Stimulated activated naive CD8-positive, alpha-beta T cell treated with anti-CD3 and anti-CD28 coated beads, Interleukin-15, amount 100 ng/mL, for 72 hours (primary cell): ENCODE measurements at regions not wholly inside any gene's neighbourhood (a gene's known extent, or its start where the extent isn't known, plus 50 kb on each side); places are given as distances from the start of the nearest gene placed in this dataset.

Experiments used
- ATAC-seq: fragments of 150-1000 bp; cut with Tn5 transposase; 2 replicates; pipeline ENCODE4 v1.10.0; 2021; ENCODE audit warnings: mild to moderate bottlenecking, moderate library complexity
- DNase-seq, 2 donors: peaks; one replicate each; pipeline ENCODE4 v3.0.0; 2021 to 2022
- H3K27ac Mint-ChIP-seq, 2 donors: one replicate each; pipeline ENCODE4 v1.8.0; 2022; ENCODE audit warnings: mild to moderate bottlenecking in 2 of 2, mixed read lengths in 2 of 2, moderate library complexity in 2 of 2
- H3K27me3 Mint-ChIP-seq: one replicate; pipeline ENCODE4 v1.8.0; 2022; ENCODE audit warnings: mixed read lengths
- H3K4me1 Mint-ChIP-seq: one replicate; pipeline ENCODE4 v1.8.0; 2022; ENCODE audit warnings: mild to moderate bottlenecking, mixed read lengths
- H3K4me3 Mint-ChIP-seq, 2 donors: one replicate each; pipeline ENCODE4 v1.8.0; 2022; ENCODE audit warnings: mild to moderate bottlenecking in 2 of 2, mixed read lengths in 2 of 2, moderate library complexity in 1 of 2
- H3K9me3 Mint-ChIP-seq, 2 donors: one replicate each; pipeline ENCODE4 v1.8.0; 2022; ENCODE audit warnings: mixed read lengths in 2 of 2

DNA sequence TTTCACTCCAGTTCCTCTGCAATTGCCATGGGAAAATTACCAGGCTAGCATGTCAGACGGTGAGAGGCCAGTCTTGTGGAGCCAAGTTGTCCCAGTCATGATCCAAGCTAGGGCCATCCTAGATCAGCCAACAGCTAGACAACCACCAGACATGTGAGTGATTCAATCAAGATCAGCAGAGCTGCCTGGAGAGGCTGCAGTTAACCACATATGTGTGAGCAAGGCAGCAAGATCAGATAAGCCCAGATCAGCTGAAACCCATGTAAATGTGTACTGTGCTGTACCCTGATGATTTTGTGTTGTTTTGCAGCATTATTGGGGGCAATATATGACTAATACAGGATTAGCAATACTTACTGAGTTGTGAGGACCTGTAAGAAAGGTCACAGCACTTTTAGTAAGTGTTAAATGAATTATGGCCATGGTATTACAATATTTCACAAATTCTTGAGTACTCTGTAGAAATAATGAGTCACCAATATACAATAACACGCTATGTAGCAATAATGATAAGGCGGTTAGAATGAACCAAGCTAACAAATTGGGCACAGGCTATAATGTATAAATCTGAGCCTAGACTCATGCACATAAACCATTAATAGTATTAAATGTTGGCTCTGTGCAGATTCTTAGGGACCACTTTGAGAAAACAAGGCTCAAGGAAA is 91.4 kb downstream of the SUDS3 start:
- Mint-ChIP-seq H3K27ac (no peak overlapping the region), H3K9me3 (no peaks in the 10 kb centered on the region), H3K4me1 (no peaks in the 10 kb centered on the region), H3K4me3 (no peak overlapping the region), H3K27me3 (peaks cover 7% of the 10 kb centered on the region)
- ATAC-seq (no peak), DNase-seq (no peak)

- no peaks in the 10 kb centered on the region for H3K4me1 Mint-ChIP-seq
- ATAC-seq = no peak
- no peaks in the 10 kb centered on the region for H3K27me3 Mint-ChIP-seq
These were observed 96.6 kb downstream of the SUDS3 start for GRCh38 chr12:118472940-118473339.

DNA sequence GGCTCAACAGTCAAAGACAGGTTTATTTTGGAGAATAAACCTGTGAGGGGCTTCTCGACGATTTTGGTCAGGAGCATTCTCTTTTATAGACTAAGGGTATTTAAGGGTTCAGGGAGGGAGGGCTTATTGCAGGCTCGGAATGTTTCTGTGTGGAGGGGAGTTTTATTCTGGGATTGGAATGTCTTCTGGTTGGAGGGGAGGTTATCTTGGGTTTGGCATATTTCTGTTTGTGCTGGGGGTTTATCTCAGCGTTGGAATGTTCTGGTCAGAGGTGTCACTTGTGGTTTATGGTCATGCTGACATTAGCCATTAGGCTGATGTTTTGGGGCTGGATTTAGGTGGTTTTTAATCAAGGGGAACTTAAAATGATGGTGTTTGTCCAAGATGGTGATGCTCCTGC is 103.9 kb downstream of the SUDS3 start:
- no peak for DNase-seq
- H3K27me3 Mint-ChIP-seq = no peaks in the 10 kb centered on the region
- no peak overlapping the region for H3K27ac Mint-ChIP-seq
- H3K4me3 Mint-ChIP-seq = no peak overlapping the region
- ATAC-seq = no peak
- H3K9me3 Mint-ChIP-seq = no peaks in the 10 kb centered on the region
- H3K4me1 Mint-ChIP-seq = no peaks in the 10 kb centered on the region

More at GRCh38 chr12:118472940-118473339, 96.6 kb downstream of the SUDS3 start:
- Mint-ChIP-seq H3K4me3 (no peak overlapping the region), H3K9me3 (no peaks in the 10 kb centered on the region), H3K27ac (no peak overlapping the region)
- DNase-seq = no peak

DNA sequence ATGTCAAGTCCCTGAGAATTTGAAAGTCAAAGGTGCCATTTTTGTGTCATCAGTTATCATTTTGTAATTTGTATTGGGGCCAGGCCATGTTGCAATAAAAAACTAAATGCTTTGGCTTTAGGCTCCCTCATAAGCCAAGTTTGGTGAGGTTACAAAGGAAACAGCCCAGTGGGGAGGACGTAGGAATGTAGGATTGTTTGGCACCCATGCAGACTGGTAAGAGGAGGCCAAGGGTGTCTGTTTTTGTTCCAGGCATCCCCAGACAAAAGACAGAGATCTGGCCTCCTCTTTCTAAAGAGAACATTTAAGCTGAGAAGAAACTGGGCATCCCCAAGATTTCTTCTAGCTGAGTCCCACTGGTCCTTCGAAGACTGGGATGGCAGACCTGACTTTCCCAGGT is 111.7 kb downstream of the SUDS3 start:
- H3K27ac Mint-ChIP-seq = peak overlapping the region in 1 of 2 donors; percentile 63
- no peak overlapping the region for H3K4me3 Mint-ChIP-seq
- ATAC-seq (no peak), DNase-seq (no peak)
- H3K9me3 Mint-ChIP-seq = peaks cover 0 to 21% of the 10 kb centered on the region in 2 donors
- H3K4me1 Mint-ChIP-seq = no peaks in the 10 kb centered on the region
- peaks cover 23% of the 10 kb centered on the region for H3K27me3 Mint-ChIP-seq

- no peak for DNase-seq
- no peak overlapping the region for H3K4me3 Mint-ChIP-seq
- no peaks in the 10 kb centered on the region for H3K4me1 Mint-ChIP-seq
- no peak for ATAC-seq
- peaks cover 16% of the 10 kb centered on the region for H3K27me3 Mint-ChIP-seq
- no peak overlapping the region for H3K27ac Mint-ChIP-seq
- peaks cover 0 to 11% of the 10 kb centered on the region in 2 donors for H3K9me3 Mint-ChIP-seq
These were observed 117.6 kb downstream of the SUDS3 start for GRCh38 chr12:118493962-118494361.

DNA sequence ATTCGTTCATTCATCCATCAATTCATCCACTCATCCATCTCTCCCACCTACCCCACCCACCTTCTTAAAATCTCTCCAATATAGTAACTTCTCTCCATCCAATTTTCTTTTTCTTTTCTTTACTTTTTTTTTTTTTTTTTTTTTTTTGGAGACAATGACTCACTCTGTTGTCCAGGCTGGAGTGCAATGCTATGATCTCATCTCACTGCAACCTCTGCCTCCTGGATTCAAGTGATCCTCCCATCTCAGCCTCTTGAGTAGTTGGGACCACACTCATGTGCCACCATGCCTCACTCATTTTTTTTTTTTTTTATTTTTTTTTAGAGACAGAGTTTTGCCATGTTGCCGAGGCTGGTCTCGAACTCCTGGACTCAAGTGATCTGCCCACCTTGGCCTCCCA is 118.4 kb downstream of the SUDS3 start:
- Mint-ChIP-seq H3K27ac (no peak overlapping the region), H3K4me3 (no peak overlapping the region), H3K27me3 (peaks cover 10% of the 10 kb centered on the region), H3K4me1 (no peaks in the 10 kb centered on the region), H3K9me3 (peaks cover 0 to 6% of the 10 kb centered on the region in 2 donors)
- no peak for ATAC-seq
- no peak for DNase-seq

DNA sequence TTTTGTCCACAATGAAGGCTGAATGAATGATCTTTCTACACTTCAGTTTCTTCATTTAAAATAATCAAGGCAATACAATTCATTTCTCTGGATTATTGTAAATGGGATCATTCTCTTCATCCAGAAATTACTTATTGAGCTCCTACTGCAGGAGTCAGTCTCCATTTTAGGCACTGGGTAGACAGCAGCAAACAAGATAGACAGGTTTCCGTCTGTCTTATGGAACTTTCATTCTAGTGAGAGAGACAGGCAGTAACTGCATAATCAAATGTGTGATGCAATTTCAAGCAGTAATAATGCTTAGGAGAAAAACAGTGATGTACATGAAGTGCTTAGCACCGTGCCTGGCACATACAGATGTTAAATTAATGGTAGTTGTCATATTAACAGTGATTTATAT is 118.9 kb downstream of the SUDS3 start:
- Mint-ChIP-seq H3K27me3 (peaks cover 10% of the 10 kb centered on the region), H3K4me3 (no peak overlapping the region)

DNA sequence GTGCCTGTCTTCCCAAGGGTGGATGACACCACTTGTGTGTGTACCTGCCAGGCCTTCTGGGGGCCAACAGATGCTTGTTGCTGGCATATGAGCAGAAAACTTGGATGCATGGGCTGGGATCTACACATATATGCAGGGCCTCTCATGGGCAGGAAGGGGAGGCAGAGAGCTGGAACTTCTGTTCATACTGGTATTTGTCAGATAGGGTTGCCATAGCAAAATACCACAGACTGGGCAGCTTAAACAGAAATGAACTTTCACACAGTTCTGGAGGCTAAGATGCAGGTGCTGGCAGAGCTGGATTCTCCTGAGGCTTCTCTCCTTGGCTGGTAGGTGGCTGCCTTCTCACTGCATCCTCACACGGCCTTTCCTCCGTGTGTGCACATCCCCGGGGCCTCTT is 121.8 kb downstream of the SUDS3 start:
- Mint-ChIP-seq H3K9me3 (peaks cover 0 to 6% of the 10 kb centered on the region in 2 donors), H3K27me3 (peaks cover 10% of the 10 kb centered on the region), H3K4me3 (no peak overlapping the region), H3K27ac (no peak overlapping the region), H3K4me1 (no peaks in the 10 kb centered on the region)
- DNase-seq (no peak), ATAC-seq (no peak)

More for the DNA sequence above, 118.9 kb downstream of the SUDS3 start:
- DNase-seq (no peak), ATAC-seq (no peak)
- H3K4me1 Mint-ChIP-seq = no peaks in the 10 kb centered on the region
- no peak overlapping the region for H3K27ac Mint-ChIP-seq
- peaks cover 0 to 6% of the 10 kb centered on the region in 2 donors for H3K9me3 Mint-ChIP-seq

- ATAC-seq (no peak), DNase-seq (no peak)
- no peak overlapping the region for H3K27ac Mint-ChIP-seq
- no peaks in the 10 kb centered on the region for H3K4me1 Mint-ChIP-seq
- H3K4me3 Mint-ChIP-seq = no peak overlapping the region
- peaks cover 0 to 6% of the 10 kb centered on the region in 2 donors for H3K9me3 Mint-ChIP-seq
- peaks cover 10% of the 10 kb centered on the region for H3K27me3 Mint-ChIP-seq
These were observed 123.9 kb downstream of the SUDS3 start for GRCh38 chr12:118500299-118500698.

DNA sequence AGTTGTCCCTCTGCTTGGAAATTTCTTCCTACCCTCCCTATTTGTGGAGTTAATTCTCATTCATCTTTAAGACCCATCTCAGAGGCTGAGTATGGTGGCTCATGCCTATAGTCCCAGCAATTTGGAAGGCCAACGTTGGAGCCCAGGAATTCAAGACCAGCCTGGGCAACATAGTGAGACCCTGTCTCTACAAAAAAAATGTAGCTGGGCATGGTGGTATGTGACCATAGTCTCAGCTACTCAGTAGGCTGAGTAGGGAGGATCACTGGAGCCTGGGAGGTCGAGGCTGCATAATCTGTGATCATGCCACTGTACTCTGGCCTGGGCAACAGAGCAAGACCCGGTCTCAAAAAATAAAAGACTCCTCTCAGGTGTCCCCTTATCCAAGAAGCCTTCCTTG is 125.1 kb downstream of the SUDS3 start:
- Mint-ChIP-seq H3K9me3 (peaks cover 0 to 6% of the 10 kb centered on the region in 2 donors), H3K4me3 (no peak overlapping the region), H3K27me3 (peaks cover 10% of the 10 kb centered on the region), H3K27ac (no peak overlapping the region), H3K4me1 (no peaks in the 10 kb centered on the region)
- ATAC-seq = no peak
- no peak for DNase-seq

DNA sequence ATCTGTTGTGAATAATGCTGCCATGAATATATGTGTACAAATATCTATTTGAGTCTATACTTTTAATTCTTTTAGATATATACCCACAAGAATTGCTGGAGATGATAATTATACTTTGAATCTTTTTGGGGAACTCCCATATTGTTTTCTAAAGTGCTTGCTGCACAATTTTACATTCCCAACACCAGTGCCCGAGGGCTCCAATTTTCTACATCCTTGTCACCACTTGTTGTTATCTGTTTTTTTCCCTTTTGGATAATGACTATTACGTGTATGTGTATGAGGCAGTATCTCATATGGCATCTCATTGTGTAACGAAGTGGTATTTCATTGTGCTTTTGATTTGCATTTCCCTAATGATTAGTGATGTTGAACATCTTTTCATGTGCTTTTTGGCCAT is 127.1 kb downstream of the SUDS3 start:
- Mint-ChIP-seq H3K27ac (no peak overlapping the region), H3K9me3 (no peaks in the 10 kb centered on the region), H3K4me3 (no peak overlapping the region), H3K4me1 (no peaks in the 10 kb centered on the region), H3K27me3 (peaks cover under 1% of the 10 kb centered on the region)
- ATAC-seq = no peak
- no peak for DNase-seq

DNA sequence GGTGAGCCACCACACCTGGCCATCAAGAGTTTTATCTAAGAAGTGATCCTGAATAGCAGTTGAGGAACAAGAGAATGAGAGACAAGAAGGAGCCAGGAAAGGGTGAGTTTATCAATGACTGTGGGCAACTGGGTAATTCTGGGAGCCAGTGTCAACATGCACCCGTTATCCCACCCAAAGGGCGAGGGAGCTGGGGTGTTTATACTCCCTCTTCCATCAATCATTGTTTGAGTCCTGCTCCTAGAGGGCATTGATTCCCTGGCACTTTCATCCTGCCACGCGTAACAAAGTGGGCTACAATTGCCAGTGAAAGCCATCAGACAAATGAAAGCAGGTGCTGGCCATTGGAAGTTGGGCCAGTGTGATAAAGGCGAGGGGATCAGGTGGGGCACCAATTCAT is 136.3 kb downstream of the SUDS3 start:
- H3K4me1 Mint-ChIP-seq = no peaks in the 10 kb centered on the region
- ATAC-seq = no peak

GRCh38 chr12:118513611-118514010 is 137.3 kb downstream of the SUDS3 start:
- ATAC-seq (no peak), DNase-seq (no peak)
- no peak overlapping the region for H3K4me3 Mint-ChIP-seq
- peaks cover 8% of the 10 kb centered on the region for H3K27me3 Mint-ChIP-seq
- H3K27ac Mint-ChIP-seq = no peak overlapping the region
- no peaks in the 10 kb centered on the region for H3K4me1 Mint-ChIP-seq
- peaks cover 5 to 12% of the 10 kb centered on the region in 2 donors for H3K9me3 Mint-ChIP-seq

More for the DNA sequence above, 136.3 kb downstream of the SUDS3 start:
- Mint-ChIP-seq H3K4me3 (no peak overlapping the region), H3K9me3 (peaks cover 5 to 6% of the 10 kb centered on the region in 2 donors), H3K27me3 (peaks cover 8% of the 10 kb centered on the region), H3K27ac (no peak overlapping the region)
- no peak for DNase-seq

- DNase-seq (no peak), ATAC-seq (no peak)
- peaks cover 12% of the 10 kb centered on the region in 2 donors for H3K9me3 Mint-ChIP-seq
- H3K4me3 Mint-ChIP-seq = no peak overlapping the region
- peaks cover 8% of the 10 kb centered on the region for H3K27me3 Mint-ChIP-seq
- H3K27ac Mint-ChIP-seq = no peak overlapping the region
- no peaks in the 10 kb centered on the region for H3K4me1 Mint-ChIP-seq
These were observed 137.9 kb downstream of the SUDS3 start for GRCh38 chr12:118514297-118514696.

DNA sequence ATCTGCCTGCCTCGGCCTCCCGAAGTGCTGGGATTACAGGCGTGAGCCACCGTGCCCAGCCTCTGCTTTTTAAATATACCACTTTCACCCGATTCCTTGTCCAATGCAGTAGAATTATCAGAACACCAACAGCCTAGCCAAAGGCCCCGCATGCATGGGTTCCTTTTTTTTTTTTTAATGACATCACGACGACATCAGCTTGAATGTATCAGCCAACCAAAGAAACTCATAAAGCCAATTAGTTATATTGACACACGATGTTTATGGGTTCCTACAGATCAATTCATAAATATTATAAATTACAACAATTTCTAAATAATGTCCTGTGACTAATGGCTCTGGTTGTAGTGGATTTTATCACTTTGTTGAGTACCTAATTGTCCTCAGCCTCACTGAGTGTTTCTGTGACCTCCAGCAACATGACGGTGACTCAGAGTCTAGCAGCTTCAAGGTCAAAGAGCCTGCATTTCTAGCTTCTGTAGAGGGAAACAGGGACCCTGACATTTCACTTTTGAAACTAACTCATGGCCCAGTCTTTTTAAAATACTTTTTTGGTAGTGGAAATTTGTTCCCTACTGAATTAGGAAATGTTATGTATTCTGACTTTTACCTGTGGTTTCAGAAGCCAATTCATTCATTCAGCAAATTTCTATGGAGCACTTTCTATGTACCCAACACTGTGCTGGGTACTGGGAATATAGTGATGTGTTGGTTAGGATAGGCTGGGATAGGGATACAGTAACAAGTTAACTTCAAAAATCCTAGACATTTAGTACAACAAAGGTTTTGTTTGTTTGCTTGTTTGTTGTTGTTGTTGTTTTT is 144.1 kb downstream of the SUDS3 start:
- Mint-ChIP-seq H3K27ac (no peak overlapping the region), H3K9me3 (peaks cover 12 to 13% of the 10 kb centered on the region in 2 donors), H3K27me3 (no peaks in the 10 kb centered on the region), H3K4me3 (no peak overlapping the region), H3K4me1 (no peaks in the 10 kb centered on the region)
- ATAC-seq = no peak
- DNase-seq = no peak

- no peak overlapping the region for H3K27ac Mint-ChIP-seq
- no peak overlapping the region for H3K4me3 Mint-ChIP-seq
- no peak for DNase-seq
- ATAC-seq = no peak
- peaks cover 12 to 13% of the 10 kb centered on the region in 2 donors for H3K9me3 Mint-ChIP-seq
- no peaks in the 10 kb centered on the region for H3K27me3 Mint-ChIP-seq
- H3K4me1 Mint-ChIP-seq = no peaks in the 10 kb centered on the region
These were observed 144.6 kb downstream of the SUDS3 start for GRCh38 chr12:118521036-118521370.
